Adipose tissue (tissue), 3 donors: ENCODE measurements at regions not wholly inside any gene's neighbourhood (a gene's known extent, or its start where the extent isn't known, plus 50 kb on each side); places are given as distances from the start of the nearest gene placed in this dataset.
"Not testable (repeated sequence)": the region's sequence is repeated elsewhere in the genome, so short reads cannot be mapped to it uniquely, and the experiment has no call there.

Source experiments
- H3K27ac ChIP-seq: one replicate; pipeline ENCODE4 v1.5.1; 2013; ENCODE audit warnings: low read depth, low read length
- WGBS, 3 donors: extraction: QIAGEN DNeasy Blood & Tissue Kit; methylation state at CpG; one replicate each; pipeline ENCODE4 v1.1.7; 2013; 5-methylcytosine and 5-hydroxymethylcytosine counted together
- donor health status: healthy with polysubstance abuse.
- donor health status: Bipolar disorder and iron deficiency.
- donor health status: healthy.

DNA sequence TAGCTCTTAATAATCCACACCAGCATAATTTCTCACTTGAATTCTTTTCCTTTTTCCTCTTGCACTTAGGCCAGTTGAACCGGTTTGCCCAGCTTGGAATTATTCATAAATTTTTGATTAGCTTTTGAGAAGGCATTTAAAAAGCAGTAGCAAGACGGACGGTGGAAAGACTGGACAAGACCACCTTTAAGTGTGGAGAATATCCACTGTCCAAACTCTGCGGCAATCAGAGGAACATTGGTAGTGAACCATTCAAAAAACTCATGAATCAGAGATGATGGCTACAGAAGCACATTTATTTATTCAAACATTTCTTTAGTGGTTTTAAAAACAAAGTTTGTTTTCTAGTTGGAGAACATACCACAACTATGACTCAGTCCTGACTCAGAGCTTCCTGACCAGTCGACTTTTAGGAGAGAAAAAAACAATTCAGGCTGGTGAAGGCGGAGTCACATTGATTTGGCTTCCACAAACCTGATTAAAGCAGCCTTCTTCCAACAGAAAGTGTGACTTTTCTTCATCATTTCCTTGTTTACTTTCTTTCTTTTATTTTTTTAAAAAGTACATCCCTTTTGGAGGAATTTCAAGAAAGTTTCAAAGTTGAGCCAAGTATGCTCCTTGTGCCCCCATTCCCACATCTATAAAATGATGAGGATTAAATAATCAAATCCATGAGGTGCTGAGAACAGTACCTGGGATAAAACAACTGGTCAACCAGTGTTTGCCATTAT lies 128.8 kb downstream of the ADSS2 start:
- H3K27ac ChIP-seq = peak overlapping the region; percentile 15
- 15 to 29% (median 21%) methylated on average over 6 of the region's 6 CpGs for WGBS, 3 donors

DNA sequence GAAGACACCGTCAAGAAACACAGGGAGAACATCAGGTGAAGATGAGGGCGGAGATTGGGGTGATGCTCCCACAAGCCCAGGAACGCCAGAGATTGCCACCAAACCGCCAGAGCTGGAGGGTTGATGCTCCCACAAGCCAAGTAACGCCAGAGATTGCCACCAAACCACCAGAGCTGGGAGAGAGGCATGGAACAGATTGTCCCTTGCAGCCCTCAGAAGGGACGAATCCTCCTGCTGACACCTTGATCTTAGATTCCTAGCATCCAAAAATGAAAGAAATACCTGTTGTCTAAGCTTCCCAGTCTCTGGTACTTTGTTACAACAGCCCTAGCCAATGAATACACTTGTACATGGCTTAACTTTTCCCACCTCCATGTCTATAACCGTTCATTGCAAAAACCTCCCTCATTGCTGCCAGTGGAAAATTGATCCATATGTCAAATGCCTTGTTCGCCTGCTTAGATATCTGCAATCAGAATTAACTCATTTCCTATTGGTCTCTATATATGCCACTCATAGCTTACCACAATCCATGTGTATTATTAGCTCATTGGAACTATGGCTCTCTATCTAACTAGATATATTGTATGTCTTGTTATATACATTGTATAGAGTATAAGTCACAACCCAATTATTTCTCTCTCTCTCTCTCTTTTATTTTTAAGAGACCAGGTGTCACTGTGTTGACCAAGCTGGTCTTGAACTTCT lies 127.4 kb downstream of the ADSS2 start:
- H3K27ac ChIP-seq = no peak overlapping the region
- WGBS, 3 donors = 86 to 94% (median 87%) methylated on average over 8 of the region's 8 CpGs

DNA sequence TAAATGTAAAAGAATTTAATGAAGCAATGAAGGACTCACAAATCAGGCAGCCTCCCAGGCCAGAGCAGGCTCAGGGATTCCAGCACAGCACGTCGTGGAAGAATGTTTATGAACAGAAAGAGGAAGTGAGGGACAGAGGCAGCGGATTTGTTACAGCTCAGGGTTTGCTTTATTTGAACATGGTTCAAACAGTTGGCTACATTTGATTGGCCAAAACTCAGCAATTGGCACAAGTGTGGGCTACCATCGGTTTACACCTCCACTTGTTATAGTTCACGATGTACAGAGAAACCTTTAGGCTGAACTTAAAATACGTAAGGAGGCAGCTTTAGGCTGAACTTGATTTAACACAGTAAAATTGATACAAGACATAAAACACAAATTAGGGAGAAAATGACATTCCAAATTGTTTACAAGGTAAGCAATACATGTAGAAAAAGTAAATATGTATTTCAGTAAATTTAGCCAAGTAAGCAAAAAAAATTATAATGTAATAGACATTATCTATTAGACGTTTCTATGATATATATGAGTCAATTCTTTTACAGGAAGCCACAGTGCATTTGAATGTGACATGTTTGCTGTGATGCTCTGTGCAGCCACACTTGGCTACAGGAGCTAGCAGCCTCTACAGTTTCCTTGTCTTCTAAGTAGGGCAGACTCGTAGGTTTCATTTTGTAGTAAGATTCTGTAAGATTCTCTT lies 126.5 kb downstream of the ADSS2 start:
- H3K27ac ChIP-seq = no peak overlapping the region
- WGBS, 3 donors = 41 to 71% (median 47%) methylated on average over 8 of the region's 8 CpGs

- WGBS, 3 donors = 59 to 74% (median 67%) methylated on average over 2 of the region's 2 CpGs
- no peak overlapping the region for H3K27ac ChIP-seq
Observed at GRCh38 chr1:244326757-244327156, 125.0 kb downstream of the ADSS2 start.

GRCh38 chr1:244327533-244327932 lies 124.2 kb downstream of the ADSS2 start:
- H3K27ac ChIP-seq = no peak overlapping the region

GRCh38 chr1:244328476-244328875 lies 123.2 kb downstream of the ADSS2 start:
- H3K27ac ChIP-seq = no peak overlapping the region

DNA sequence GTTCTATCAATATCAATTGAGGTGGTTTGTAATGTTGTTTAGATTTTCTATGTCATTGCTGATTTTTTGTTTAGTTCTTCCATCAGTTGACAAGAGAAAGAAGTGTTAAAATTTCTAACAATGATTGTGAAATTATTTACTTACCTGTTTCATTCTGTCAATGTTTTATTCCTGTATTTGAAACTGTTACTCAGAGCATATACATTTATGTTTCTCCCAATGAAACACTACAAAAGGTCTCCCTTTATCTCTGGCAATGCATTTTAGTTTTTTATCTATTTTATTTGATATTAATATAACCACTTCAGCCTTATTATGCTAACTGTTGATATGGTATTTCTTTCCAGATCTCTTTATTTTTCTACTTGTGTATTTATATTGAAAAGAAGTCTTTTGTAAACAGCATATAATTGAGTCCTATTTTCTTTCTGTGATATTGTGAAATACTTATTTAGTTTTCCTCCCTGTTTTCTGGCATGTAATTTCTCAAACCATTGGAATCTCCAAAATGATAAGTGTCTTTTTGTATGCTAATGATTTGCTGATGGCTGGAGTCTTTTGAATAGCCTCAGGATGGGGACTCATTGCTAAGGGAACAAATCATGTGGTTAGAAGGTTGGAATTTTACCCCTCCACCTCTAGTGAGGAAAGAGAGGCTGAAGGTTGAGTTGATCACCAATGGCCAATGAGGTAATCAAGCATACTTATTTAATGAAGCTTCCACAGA lies 122.0 kb downstream of the ADSS2 start:
- H3K27ac ChIP-seq = no peak overlapping the region

DNA sequence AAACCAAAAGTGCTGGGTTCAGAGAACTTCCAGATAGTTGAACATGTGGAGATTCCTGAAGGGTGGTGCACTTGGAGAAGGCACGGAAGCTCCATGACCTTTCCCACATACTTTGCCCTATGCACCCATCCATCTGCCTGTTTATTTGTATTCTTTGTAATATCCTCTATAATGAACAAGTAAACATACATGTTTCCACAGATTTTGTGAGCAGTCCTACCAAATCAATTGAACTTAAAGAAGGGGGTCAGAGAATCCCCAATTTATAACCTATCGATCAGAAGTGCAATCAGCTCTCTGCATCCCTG lies 121.4 kb downstream of the ADSS2 start:
- no peak overlapping the region for H3K27ac ChIP-seq
- 88 to 98% (median 93%) methylated on average over 2 of the region's 2 CpGs for WGBS, 3 donors

DNA sequence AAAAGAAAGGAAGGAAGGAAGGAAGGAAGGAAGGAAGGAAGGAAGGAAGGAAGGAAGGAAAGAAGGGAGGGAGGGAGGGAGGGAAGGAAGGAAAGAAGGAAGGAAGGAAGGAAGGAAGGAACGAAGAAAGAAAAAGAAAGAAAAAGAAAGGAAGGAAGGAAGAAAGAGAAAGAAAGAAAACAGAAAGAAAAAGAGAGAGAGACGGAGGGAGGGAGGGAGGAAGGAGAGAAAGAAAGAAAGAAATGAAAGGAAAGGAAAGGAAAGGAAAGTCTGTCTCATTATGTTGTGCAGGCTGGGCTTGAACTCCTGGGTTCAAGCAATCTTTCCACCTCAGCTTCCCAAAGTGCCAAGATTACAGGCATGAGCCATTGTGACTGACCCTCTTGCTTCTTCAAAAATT lies 118.9 kb downstream of the ADSS2 start:
- WGBS, 3 donors = 65 to 91% (median 78%) methylated on average over 2 of the region's 2 CpGs
- not testable (repeated sequence) for H3K27ac ChIP-seq

GRCh38 chr1:244334315-244334714 lies 117.4 kb downstream of the ADSS2 start:
- 54 to 95% (median 84%) methylated on average over 2 of the region's 2 CpGs for WGBS, 3 donors
- not testable (repeated sequence) for H3K27ac ChIP-seq

DNA sequence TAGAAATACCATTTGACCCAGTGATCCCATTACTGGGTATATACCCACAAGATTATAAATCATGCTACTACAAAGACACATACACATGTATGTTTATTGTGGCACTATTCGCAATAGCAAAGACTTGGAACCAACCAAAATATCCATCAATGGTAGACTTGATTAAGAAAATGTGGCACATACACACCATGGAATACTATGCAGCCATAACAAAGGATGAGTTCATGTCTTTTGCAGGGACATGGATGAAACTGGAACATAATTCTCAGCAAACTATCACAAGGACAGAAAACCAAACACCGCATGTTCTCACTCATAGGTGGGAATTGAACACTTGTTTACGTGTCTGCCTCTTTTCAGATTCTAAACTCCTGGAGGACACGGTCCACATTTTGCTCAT lies 116.9 kb downstream of the ADSS2 start:
- WGBS, 3 donors = 94 to 98% (median 95%) methylated on average over 4 of the region's 4 CpGs
- H3K27ac ChIP-seq = not testable (repeated sequence)

- H3K27ac ChIP-seq = no peak overlapping the region
- WGBS, 3 donors = 86 to 89% (median 86%) methylated on average over 7 of the region's 7 CpGs
Observed at GRCh38 chr1:244335456-244335855, 116.3 kb downstream of the ADSS2 start.

DNA sequence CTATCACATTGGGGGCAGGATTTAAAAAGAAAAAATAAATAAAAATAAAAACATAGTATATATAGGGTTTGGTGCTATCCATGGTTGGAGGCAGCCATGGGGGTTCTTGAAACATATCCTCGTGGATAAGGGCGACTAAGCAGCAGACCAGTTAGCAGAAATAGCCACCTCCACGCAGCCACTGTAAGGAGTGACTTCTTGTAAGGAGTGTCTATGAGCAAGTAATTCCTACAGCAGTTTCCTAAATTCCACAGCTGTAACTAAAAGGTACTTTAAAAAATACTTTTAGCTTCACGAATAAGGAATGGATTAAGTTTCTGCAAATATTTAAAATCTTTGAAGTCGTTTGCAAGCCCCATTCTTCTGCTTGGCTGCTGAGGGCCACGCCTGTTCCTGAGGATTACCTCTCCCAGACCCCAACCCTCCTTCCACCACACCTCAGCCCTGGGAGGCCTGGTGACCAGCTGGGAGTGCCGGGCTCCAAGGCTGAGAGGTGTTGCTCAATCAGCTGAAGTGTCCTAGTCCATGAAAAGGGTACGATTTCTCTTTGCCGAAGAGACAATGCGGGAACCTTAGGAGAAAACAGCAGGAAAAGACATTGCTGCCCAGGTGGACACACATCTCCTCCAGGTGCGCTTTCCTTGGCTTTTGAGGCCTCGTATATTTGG lies 115.3 kb downstream of the ADSS2 start:
- WGBS, 3 donors = 90 to 92% (median 91%) methylated on average over 12 of the region's 12 CpGs
- H3K27ac ChIP-seq = no peak overlapping the region

GRCh38 chr1:244337839-244338238 lies 113.9 kb downstream of the ADSS2 start:
- 94 to 96% (median 95%) methylated on average over 3 of the region's 3 CpGs for WGBS, 3 donors
- H3K27ac ChIP-seq = no peak overlapping the region

DNA sequence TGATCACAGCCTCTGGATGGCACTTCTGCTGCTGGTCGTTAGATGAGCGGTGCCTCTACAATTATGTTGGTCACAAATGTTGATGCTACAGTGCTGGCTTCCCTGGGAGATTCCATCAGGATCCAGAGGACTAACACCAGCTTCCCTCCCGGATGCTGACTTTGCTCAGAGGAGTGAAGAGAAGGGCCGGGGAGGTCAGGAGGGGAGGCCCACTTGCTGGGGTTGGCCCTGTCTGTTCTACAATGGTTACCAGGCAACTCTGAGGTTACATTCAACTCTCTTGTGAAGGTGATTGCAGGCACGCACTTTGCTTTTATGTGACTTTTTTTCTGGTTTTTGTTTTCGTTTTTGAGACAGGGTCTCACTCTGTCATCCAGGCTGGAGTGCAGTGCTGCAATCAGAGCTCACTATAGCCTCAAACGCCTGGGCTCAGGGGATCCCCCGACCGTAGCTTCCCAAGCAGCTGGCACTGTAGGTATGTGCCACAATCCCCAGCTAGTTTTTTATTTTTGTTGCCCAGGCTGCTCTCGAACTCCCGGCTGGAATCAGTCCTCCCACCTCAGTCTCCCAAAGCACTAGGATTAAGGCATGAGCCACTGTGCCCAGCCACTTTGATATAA lies 112.5 kb downstream of the ADSS2 start:
- 80 to 86% (median 84%) methylated on average over 11 of the region's 11 CpGs for WGBS, 3 donors
- no peak overlapping the region for H3K27ac ChIP-seq

DNA sequence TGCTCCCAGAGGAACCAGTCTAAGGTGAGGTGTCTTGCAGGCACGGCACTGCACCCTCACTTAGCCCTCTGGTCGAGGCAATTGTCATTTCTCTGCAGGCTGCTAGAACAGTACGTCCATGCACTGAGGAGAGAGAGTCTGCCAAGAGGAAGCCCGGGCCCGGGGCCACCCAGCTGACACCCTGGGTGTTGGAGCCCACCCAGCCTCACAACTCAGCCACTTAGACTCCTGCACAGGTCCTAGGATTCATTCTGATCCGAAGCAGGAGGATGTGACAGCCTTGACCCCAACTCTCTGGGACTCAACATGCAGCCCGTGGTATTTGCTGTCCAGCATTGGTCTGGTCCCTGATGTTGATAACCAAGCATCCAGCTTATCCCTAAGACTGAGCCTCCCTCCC lies 111.9 kb downstream of the ADSS2 start:
- no peak overlapping the region for H3K27ac ChIP-seq
- WGBS, 3 donors = 85 to 90% (median 85%) methylated on average over 7 of the region's 7 CpGs

GRCh38 chr1:244340396-244340795 lies 111.3 kb downstream of the ADSS2 start:
- H3K27ac ChIP-seq = no peak overlapping the region
- WGBS, 3 donors = 78 to 84% (median 80%) methylated on average over 14 of the region's 14 CpGs
